IMR-90 (cell line): ENCODE measurements at regions not wholly inside any gene's neighbourhood (a gene's known extent, or its start where the extent isn't known, plus 50 kb on each side); places are given as distances from the start of the nearest gene placed in this dataset.
A peak's percentile ranks its signal among the peaks of the same experiment; 100 is the strongest.

Source experiments
- ATAC-seq: fragments of 200-7000 bp; cut with Tn5 transposase; 2 replicates; pipeline ENCODE4 v1.9.1; 2020; ENCODE audit warnings: low read depth, mild to moderate bottlenecking, moderate library complexity
- BruUV-seq: library from RNA; stranded (reverse); fragments of 400-500 nt; replicated peaks from 2 replicates; lab custom pipeline; 2021; lab: Mats Ljungman, UMichigan
- CTCF ChIA-PET: fragments of 300-600 bp; formaldehyde crosslinking; extraction: SDS; loops from one replicate; lab custom pipeline; 2021; ENCODE audit warnings: antibody characterized with exemption; lab: Yijun Ruan, JAX
- POLR2A ChIA-PET: fragments of 300-600 bp; sonication (Branson Sonifier 250); formaldehyde crosslinking; loops from one replicate; lab custom pipeline; 2022; ENCODE audit warnings: antibody characterized with exemption; ENCODE audit not compliant: unreplicated experiment; lab: Charles Lee
- DNase-seq: peaks from one replicate; pipeline ENCODE4 v3.0.0; 2013
- H2AFZ ChIP-seq: replicated peaks from 2 replicates; pipeline ENCODE3; 2013; ENCODE audit warnings: low read length, mild to moderate bottlenecking; ENCODE audit not compliant: poor library complexity
- H2AK5ac ChIP-seq: 2 replicates; pipeline ENCODE4 v1.6.1; 2013; ENCODE audit warnings: low read depth, low read length, inconsistent platforms
- H2AK9ac ChIP-seq: replicated peaks from 2 replicates; pipeline ENCODE3; 2013; ENCODE audit warnings: mild to moderate bottlenecking, low read depth, low read length, moderate library complexity; ENCODE audit not compliant: poor library complexity
- H2BK120ac ChIP-seq: 2 replicates; pipeline ENCODE4 v1.6.1; 2013; ENCODE audit warnings: low read depth, low read length, inconsistent platforms
- H2BK15ac ChIP-seq: 3 replicates; pipeline ENCODE4 v1.6.1; 2013; ENCODE audit warnings: low read depth, low read length, inconsistent platforms
- H2BK20ac ChIP-seq: 2 replicates; pipeline ENCODE4 v1.6.1; 2013; ENCODE audit warnings: low read depth, mild to moderate bottlenecking, inconsistent platforms, low read length, moderate library complexity
- H2BK5ac ChIP-seq: 2 replicates; pipeline ENCODE4 v1.6.1; 2013; ENCODE audit warnings: mild to moderate bottlenecking, low read depth, low read length, inconsistent platforms; ENCODE audit not compliant: poor library complexity, severe bottlenecking
- H3K14ac ChIP-seq: replicated peaks from 2 replicates; pipeline ENCODE4 v1.6.1; 2013; ENCODE audit warnings: low read depth, low read length, inconsistent platforms
- H3K18ac ChIP-seq: 2 replicates; pipeline ENCODE4 v1.6.1; 2013; ENCODE audit warnings: low read depth, low read length, control low read depth
- H3K23ac ChIP-seq: 2 replicates; pipeline ENCODE4 v1.6.1; 2013; ENCODE audit warnings: low read depth, low read length, inconsistent platforms
- H3K27ac ChIP-seq: 2 replicates; pipeline ENCODE4 v1.5.1; 2013; ENCODE audit warnings: mild to moderate bottlenecking, control low read depth, low read length; ENCODE audit not compliant: insufficient read depth
- H3K27me3 ChIP-seq: 2 replicates; pipeline ENCODE4 v1.6.1; 2013; ENCODE audit warnings: low read length; ENCODE audit not compliant: control insufficient read depth, insufficient read depth
- H3K36me3 ChIP-seq: 2 replicates; pipeline ENCODE4 v1.6.1; 2013; ENCODE audit warnings: low read length, mixed read lengths; ENCODE audit not compliant: control insufficient read depth, insufficient read depth
- H3K4ac ChIP-seq: 2 replicates; pipeline ENCODE4 v1.6.1; 2013; ENCODE audit warnings: low read depth, low read length, inconsistent platforms
- H3K4me1 ChIP-seq: 2 replicates; pipeline ENCODE4 v1.6.1; 2013; ENCODE audit warnings: low read length, mixed read lengths; ENCODE audit not compliant: control insufficient read depth, insufficient read depth
- H3K4me2 ChIP-seq: 2 replicates; pipeline ENCODE4 v1.6.1; 2013; ENCODE audit warnings: low read depth, mild to moderate bottlenecking, control low read depth, low read length, moderate library complexity
- H3K4me3 ChIP-seq: 2 replicates; pipeline ENCODE4 v1.5.1; 2013; ENCODE audit warnings: low read depth, mild to moderate bottlenecking, control low read depth, low read length, moderate library complexity; ENCODE audit not compliant: insufficient read depth
- H3K56ac ChIP-seq: 2 replicates; pipeline ENCODE4 v1.6.1; 2013; ENCODE audit warnings: low read length, inconsistent platforms; ENCODE audit not compliant: insufficient read depth; ENCODE audit errors: extremely low read depth
- H3K79me1 ChIP-seq, 2 experiments: 2 replicates each; pipeline ENCODE4 v1.6.1; 2013; ENCODE audit warnings: low read length in 2 of 2, inconsistent platforms in 1 of 2, low read depth in 1 of 2
- H3K9ac ChIP-seq: 2 replicates; pipeline ENCODE4 v1.6.1; 2013; ENCODE audit warnings: low read depth, low read length, control low read depth
- H3K9me1 ChIP-seq: 2 replicates; pipeline ENCODE4 v1.6.1; 2013; ENCODE audit warnings: low read length, inconsistent platforms; ENCODE audit not compliant: insufficient read depth
- H3K9me3 ChIP-seq: 2 replicates; pipeline ENCODE4 v1.6.1; 2013; ENCODE audit warnings: low read length; ENCODE audit not compliant: control insufficient read depth, insufficient read depth
- H4K20me1 ChIP-seq: 2 replicates; pipeline ENCODE4 v1.6.1; 2013; ENCODE audit warnings: low read length, inconsistent platforms; ENCODE audit not compliant: insufficient read depth
- H4K5ac ChIP-seq: 2 replicates; pipeline ENCODE4 v1.6.1; 2013; ENCODE audit warnings: mild to moderate bottlenecking, low read depth, low read length, control low read depth
- H4K8ac ChIP-seq, 2 experiments: 2 replicates each; pipeline ENCODE4 v1.6.1; 2013; ENCODE audit warnings: low read depth in 2 of 2, low read length in 2 of 2, control low read depth in 1 of 2, inconsistent platforms in 1 of 2
- H4K91ac ChIP-seq: 2 replicates; pipeline ENCODE4 v1.6.1; 2013; ENCODE audit warnings: low read depth, low read length, inconsistent platforms; ENCODE audit not compliant: insufficient read depth
- CTCF ChIP-seq: conservative IDR thresholded peaks from 2 replicates; pipeline ENCODE4 v1.5.1; 2012; ENCODE audit warnings: mild to moderate bottlenecking, low read depth, low read length, improper control_type of control experiment
- FOS ChIP-seq: fragments of 150-350 bp; IDR thresholded peaks from 2 replicates; pipeline ENCODE4 v1.6.1; 2016; ENCODE audit warnings: low read depth, low read length
- MAZ ChIP-seq: IDR thresholded peaks from 2 replicates; pipeline ENCODE4 v1.6.1; 2012; ENCODE audit warnings: low read depth, mild to moderate bottlenecking, low read length, improper control_type of control experiment, moderate library complexity, borderline replicate concordance
- NFE2L2 ChIP-seq: fragments of 150-350 bp; IDR thresholded peaks from 2 replicates; pipeline ENCODE4 v1.6.1; 2016; ENCODE audit warnings: low read depth, mild to moderate bottlenecking, low read length
- RAD21 ChIP-seq: IDR thresholded peaks from 2 replicates; pipeline ENCODE4 v1.6.1; 2012; ENCODE audit warnings: low read length, improper control_type of control experiment
- RFX5 ChIP-seq: IDR thresholded peaks from 2 replicates; pipeline ENCODE4 v1.8.0; 2012; ENCODE audit warnings: low read depth, mild to moderate bottlenecking, low read length, moderate library complexity
- SMC3 ChIP-seq: fragments of 150-350 bp; IDR thresholded peaks from 2 replicates; pipeline ENCODE4 v1.6.1; 2016; ENCODE audit warnings: low read depth, mild to moderate bottlenecking, antibody characterized with exemption, low read length, moderate library complexity
- WGBS, 2 experiments: methylation state at CpG; one replicate each; pipeline versions ENCODE4 v1.1.5 to v1.1.7; 2013; ENCODE audit warnings: missing lambda C conversion rate in 2 of 2; ENCODE audit not compliant: insufficient read length in 1 of 2; ENCODE audit errors: extremely low coverage in 2 of 2; 5-methylcytosine and 5-hydroxymethylcytosine counted together
- dilution Hi-C: fragments of 300-500 bp; cut with HindIII; formaldehyde crosslinking; loops from one replicate; pipeline ENCODE4 v1.14.3; 2018; ENCODE audit warnings: low sequenced_read_pairs; ENCODE audit not compliant: unreplicated experiment
- in situ Hi-C: fragments of 300-500 bp; cut with MboI; formaldehyde crosslinking; loops from 3 replicates; pipeline ENCODE4 v1.14.3; 2019; ENCODE audit warnings: low sequenced_read_pairs, inconsistent platforms, mixed read lengths
- intact Hi-C: fragments of 100-400 bp; cut with micrococcal nuclease; formaldehyde crosslinking; loops from 2 replicates; pipeline ENCODE4 v1.10.0; 2022
- TF ChIP-seq, protein P1 (sequence below): fragments of 150-350 bp; IDR thresholded peaks from 2 replicates; pipeline ENCODE4 v1.6.1; 2017; ENCODE audit warnings: mild to moderate bottlenecking, antibody characterized with exemption, low read length, low read depth

DNA sequence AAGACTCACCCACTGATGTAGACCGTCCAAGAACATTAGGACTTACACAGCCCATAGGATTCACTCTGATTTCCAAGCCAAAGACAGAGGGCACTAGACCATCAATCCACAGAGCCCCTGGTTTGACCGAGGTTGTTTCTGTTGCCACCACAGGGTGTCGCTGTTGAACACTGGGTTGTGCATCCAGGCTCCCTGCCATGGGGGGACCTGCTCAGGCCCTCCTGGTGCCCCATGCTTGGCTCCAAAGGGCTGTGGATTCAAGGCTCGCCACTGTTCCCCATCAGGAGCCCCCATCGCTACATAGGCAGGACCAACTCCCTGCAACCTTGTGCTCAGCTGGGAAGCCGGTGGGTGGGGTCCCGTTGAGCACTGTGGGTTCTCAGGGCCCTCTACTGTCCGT lies 128.0 kb upstream of the ANO1 start:
- Histone ChIP-seq H3K9ac (no peak overlapping the region), H2BK120ac (peak overlapping the region; percentile 94)
- DNase-seq = peak; percentile 31

More for the DNA sequence above, 128.0 kb upstream of the ANO1 start:
- Histone ChIP-seq H4K5ac (no peak overlapping the region), H4K8ac (peak overlapping the region; percentile 39 to 67; a peak in 2 of 4 replicates), H3K14ac (peak overlapping the region; percentile 94), H3K27ac (no peak overlapping the region), H2BK5ac (no peak overlapping the region), H3K9me1 (peaks cover 36% of the 10 kb centered on the region), H2AFZ (peak overlapping the region; percentile 27), H3K79me1 (0 out of 4 replicates have a peak, but pooled peaks cover 0 to 4% of the 10 kb centered on the region in 2 experiments), H4K20me1 (no peaks in the 10 kb centered on the region), H2BK20ac (peak overlapping the region; percentile 67), H3K9me3 (no peaks in the 10 kb centered on the region), H3K27me3 (no peaks in the 10 kb centered on the region), H2AK9ac (peak overlapping the region; percentile 48), H3K4ac (peak overlapping the region; percentile 84), H2BK15ac (peak overlapping the region; percentile 79; the same call in 2 of the 3 replicates), H3K23ac (no peak overlapping the region), H3K4me1 (peaks cover 22% of the 10 kb centered on the region), H3K36me3 (no peaks in the 10 kb centered on the region), H4K91ac (peak overlapping the region; percentile 10), H2AK5ac (peak overlapping the region; percentile 96; the same call in 1 of the 2 replicates), H3K56ac (no peak overlapping the region), H3K4me2 (no peak overlapping the region), H3K4me3 (no peak overlapping the region), H3K18ac (no peak overlapping the region)
- TF ChIP-seq CTCF (peak; percentile 55), SMC3 (peak; percentile 44), NFE2L2 (no peak), RAD21 (peak; percentile 59), MAZ (no peak), FOS (no peak), RFX5 (no peak)
- TF ChIP-seq, protein P1, sequence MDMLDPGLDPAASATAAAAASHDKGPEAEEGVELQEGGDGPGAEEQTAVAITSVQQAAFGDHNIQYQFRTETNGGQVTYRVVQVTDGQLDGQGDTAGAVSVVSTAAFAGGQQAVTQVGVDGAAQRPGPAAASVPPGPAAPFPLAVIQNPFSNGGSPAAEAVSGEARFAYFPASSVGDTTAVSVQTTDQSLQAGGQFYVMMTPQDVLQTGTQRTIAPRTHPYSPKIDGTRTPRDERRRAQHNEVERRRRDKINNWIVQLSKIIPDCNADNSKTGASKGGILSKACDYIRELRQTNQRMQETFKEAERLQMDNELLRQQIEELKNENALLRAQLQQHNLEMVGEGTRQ = no peak
- CTCF ChIA-PET = no interaction called here
- ATAC-seq = no peak
- POLR2A ChIA-PET = no interaction called here
- 72% methylated on average over 5 of the region's 8 CpGs; no CpG with 5 or more reads in 1 of the 2 experiments for WGBS, 2 experiments
- dilution Hi-C loops = no loop called here
- in situ Hi-C loops = no loop called here
- intact Hi-C loops = no loop called here
- BruUV-seq = no TSS peak
